Left lobe of liver (tissue), 2 donors: ENCODE measurements at regions not wholly inside any gene's neighbourhood (a gene's known extent, or its start where the extent isn't known, plus 50 kb on each side); places are given as distances from the start of the nearest gene placed in this dataset.
A peak's percentile ranks its signal among the peaks of the same experiment; 100 is the strongest.
"Not testable (repeated sequence)": the region's sequence is repeated elsewhere in the genome, so short reads cannot be mapped to it uniquely, and the experiment has no call there.

Source experiments
- ATAC-seq: fragments of 200-7000 bp; cut with Tn5 transposase; one replicate; pipeline ENCODE4 v1.9.1; 2020; ENCODE audit warnings: mild to moderate bottlenecking, moderate library complexity
- DNase-seq: peaks from one replicate; pipeline ENCODE4 v3.0.0-alpha.2; 2020; ENCODE audit warnings: low spot score
- donor health status: DM: no; HTN: no; CAD: no; lungs with moderate emphysema.
- donor health status: DM: no; HTN: yes; CAD: no.

DNA sequence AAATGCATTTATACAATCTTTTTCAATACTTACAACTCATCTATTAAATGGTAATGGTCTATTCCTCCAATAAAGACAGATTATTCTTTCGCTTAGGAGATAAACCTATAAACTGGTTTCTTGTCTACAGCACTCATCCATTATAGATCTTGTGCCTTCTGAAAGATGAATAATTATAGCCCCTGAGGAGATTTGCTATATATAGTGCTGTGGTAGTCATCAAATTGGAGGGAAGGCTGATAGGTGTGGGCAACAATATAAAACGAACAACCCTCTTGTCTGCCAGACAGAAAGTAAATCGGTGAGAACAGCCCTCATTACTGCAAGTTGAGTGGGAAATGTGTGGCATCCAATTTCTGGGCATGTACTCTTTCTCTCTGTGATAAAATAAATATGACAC is 292.5 kb upstream of the CNR1 start:
- DNase-seq (no peak), ATAC-seq (no peak)

DNA sequence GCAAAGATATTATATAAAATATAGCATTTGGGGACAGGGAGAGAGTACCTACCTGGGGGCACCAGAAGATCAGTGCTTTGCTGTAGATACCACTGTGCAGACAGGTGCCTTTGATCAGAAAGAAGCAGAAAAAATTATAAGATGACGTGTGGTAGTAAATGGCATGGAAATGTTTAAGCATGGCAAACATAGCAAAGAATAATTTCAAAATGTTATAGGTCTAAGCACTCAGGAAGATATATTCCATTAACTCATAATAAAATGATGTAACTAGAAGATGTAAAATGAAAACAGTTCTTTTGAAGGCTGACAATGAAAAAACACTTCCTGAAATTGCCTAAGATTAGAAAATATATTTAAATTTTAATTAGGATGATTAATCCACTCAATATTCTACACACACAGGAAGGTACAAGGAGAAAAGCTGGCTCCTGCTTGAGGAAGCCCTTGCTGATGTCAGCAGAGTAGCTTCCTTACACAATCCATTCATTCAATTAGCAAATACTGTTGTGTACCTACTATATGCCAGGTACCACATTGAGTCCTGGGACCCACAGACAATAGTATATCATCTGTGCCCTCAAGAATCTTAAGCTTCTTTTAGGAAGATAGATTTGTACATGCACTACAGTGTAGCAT is 290.2 kb upstream of the CNR1 start:
- no peak for ATAC-seq
- DNase-seq = no peak

DNA sequence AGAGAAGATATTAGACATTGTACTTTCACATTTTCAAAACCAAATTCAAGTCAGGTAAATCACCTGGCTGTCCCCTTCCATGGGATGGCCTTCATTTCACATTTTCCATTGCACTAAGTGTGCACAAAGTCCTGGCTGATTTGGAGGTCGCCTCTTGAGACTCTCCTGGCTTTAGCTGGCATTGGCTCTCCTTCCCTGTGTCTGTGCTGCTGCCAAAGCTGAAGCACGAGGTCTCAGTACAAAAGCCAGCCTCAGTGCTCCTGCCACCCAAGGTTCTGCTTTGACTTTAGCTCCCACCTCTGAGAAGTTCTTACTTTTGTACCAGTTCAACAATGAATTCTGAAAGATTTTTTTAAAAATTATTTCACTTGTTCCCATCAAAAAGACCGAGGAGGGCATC is 289.2 kb upstream of the CNR1 start:
- DNase-seq (no peak), ATAC-seq (no peak)

DNA sequence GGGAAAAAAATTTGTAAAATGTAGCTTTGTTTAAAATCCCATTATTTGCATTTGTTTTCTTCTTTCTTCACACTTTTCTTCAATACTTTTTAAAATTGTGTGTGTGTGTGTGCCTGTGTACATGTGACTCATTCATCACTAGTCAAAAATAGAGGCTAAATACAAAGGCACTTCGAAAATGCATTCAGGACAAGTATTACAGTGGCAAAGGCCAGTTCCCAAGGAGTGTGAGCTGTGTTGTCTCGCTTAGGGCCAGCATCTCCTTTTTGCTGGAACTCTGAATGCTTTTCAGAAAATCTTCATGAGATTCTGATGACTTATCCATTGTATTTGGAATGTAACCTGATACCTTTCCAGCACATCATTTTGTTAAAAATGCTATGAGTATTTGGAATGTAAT is 288.5 kb upstream of the CNR1 start:
- ATAC-seq (no peak), DNase-seq (no peak)

DNA sequence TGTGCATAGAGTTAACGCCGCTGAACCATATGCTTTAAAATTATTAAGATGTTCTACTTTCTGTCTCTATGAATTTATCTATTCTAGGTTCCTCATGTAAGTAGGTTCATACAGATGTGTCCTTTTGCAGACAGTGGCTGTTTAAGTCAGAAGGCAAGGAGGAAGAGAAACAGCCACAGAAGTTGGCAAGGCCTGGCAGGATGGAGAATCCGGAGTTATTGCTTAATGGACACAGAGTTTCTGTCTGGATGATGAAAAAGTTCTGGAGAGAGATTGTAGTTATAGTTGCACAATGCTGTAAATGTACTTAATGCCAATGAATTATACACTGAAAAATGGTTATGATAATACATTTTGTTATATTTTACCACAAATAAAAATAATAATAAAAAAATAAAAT is 283.6 kb upstream of the CNR1 start:
- DNase-seq (no peak), ATAC-seq (no peak)

DNA sequence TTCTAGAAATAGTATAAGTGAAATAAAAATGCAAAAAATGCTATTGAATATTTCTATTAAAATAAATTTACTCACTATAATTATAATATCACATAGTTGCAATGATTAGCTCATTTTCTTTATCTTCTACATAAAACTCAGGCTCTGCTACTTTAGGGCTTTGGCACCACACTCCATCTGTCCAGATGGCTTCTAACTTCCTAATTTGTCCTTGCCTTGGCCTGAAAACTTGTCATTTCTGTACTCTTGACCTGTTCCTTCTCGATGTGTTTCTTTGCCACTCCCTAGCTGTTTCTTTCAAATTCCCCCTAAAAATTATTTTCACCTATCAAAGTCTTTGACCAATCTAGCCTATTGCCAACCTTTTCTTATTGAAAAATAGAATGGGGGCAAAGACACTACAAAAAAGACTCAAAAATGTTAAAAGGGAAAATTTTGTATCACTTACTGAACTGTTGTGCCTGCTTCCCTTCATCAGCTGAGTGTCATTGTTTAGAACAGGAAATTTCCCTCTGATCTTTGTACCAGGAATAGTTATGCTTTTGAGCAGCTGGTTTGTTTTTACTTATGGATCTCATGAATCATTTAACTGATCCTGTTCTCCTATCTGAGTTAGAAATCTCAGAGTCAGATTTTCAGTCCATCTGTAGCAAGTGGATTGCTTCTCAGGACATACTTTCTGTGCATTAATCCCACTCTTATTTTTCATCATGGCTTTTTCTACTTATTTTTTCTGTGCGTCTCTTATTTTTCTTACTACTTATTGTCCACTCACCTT is 279.2 kb upstream of the CNR1 start:
- ATAC-seq (no peak), DNase-seq (no peak)

DNA sequence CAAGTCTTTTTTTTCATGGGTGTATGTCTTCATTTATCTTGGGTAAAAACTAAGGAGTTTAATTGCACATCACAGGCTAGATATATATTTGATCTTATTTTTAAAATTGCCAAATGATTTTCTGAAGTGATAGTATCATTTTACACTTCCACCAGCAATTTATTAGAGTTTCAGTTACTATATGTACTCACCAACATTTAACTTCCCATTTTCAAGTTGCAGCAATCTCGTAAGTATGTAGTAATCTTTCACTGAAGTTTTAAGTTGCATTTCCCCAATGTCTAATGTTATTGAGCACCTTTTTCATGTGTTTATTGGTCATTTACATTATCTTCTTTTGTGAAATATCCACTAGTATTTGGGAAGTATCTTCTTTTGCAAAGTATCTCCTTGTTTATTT is 277.4 kb upstream of the CNR1 start:
- DNase-seq (no peak), ATAC-seq (no peak)

DNA sequence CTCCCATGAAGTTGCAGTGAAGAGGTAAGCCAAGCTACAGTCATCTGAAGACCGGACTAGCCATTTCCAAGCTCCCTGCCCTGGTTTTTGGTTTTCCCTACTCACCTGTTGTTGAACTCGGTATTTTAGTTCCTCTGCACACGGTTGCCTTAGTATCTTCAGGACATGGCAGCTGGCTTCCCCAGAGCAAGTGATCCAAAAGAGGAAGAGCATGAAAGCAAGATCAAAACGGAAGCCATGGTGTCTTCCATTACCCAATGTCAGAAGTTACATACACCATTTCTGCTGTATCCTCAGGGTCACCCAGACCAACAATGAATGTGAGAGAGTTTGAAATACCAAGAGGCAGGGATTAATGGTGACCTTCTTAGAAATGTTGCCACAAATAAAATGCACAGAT is 276.6 kb upstream of the CNR1 start:
- DNase-seq (no peak), ATAC-seq (no peak)

DNA sequence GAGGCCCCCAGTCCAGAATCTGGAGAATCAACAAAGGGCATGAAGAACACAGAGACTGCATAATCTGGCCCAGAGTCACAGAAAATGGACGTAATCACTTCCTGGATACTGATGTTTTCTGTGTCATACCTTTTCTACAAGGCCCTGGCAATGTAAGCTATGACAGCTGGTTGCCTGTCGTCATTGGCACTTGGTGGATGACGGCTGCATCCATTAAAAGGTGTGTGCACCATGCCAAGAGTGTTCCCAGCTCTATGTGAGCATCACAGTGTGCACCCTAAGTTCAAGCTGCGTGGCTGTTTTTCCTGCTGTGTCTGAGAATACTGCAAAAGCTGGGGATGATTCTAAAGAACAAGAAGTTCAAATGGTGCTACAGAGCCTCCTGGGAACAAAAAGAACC is 275.2 kb upstream of the CNR1 start:
- DNase-seq = no peak
- no peak for ATAC-seq

DNA sequence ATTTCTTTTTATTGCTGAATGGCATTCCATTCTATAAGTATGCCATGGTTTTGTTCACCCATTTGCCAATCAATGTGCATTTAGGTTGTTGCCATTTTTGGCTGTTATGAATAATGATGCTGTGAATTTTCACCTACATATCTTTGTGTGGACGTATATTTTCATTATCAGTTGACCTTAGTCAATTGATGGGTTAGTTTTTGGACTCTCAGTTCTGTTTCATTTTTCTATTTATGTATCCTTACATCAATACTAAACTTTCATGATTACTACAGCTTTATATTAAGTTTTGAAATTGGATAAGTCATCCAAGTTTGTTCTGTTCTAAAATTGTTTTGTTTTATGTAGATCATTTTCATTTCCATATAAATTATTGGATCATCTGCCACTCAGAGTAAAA is 261.9 kb upstream of the CNR1 start:
- no peak for DNase-seq

DNA sequence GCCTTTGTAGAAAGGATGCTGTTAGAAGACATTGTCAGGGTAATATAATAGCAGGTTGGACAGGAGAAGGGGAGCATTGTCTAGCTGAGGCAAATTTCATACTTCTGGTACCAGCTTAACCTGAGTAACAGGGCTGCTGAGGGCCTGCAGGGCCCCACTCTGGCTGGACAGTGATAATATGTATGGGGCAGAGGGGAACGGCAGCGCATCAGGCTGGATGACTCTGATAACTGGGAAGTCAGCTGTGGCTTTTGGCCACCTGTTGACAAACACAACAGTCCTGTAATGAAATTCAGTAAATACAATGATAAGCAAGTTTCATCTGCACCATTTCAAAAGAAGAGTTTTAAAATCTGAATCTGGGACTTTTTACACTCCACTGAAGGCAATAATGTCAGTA is 259.9 kb upstream of the CNR1 start:
- ATAC-seq (no peak), DNase-seq (no peak)

More for the DNA sequence above, 261.9 kb upstream of the CNR1 start:
- ATAC-seq = no peak

DNA sequence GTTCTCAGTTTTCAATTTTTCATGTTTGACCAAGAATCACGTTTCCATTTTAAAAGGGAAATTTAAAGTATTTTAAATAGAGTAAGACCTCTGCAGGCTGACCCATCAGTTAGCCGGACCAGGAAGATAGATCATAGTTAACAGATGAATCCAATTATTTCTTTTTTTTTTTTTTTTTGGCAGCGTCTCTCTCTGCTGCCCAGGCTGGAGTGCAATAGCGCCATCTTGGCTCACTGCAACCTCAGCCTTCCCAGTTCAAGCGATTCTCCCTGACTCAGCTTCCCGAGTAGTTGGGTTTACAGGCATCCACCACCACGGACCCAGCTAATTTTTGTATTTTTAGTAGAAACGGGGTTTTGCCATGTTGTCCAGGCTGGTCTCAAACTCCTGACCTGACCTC is 256.7 kb upstream of the CNR1 start:
- DNase-seq (no peak), ATAC-seq (no peak)

DNA sequence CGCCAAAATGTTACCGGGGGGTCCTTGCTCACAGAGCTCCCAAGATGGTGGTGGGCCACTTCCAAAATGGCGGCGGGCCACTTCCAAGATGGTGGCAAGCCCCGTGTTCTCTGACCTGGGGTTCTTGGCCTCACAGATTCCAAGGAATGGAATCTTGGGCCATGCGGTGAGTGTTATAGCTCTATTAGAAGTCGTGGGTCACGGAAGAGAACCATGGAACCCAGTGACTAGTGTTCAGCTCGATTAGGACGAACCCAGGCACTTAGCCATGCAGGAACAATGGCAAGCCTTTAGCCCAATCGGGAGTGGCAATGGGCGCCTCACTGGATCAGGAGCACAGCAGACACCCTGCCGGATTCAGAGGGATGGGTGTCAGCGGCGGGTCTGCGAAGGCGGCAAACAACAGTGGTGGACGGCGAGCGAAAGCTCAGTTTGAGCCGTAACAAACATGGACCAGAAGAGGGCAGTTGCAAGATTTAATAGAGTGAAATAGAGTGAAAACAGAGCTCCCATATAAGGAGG is 254.9 kb upstream of the CNR1 start:
- DNase-seq, ATAC-seq: not testable (repeated sequence)

DNA sequence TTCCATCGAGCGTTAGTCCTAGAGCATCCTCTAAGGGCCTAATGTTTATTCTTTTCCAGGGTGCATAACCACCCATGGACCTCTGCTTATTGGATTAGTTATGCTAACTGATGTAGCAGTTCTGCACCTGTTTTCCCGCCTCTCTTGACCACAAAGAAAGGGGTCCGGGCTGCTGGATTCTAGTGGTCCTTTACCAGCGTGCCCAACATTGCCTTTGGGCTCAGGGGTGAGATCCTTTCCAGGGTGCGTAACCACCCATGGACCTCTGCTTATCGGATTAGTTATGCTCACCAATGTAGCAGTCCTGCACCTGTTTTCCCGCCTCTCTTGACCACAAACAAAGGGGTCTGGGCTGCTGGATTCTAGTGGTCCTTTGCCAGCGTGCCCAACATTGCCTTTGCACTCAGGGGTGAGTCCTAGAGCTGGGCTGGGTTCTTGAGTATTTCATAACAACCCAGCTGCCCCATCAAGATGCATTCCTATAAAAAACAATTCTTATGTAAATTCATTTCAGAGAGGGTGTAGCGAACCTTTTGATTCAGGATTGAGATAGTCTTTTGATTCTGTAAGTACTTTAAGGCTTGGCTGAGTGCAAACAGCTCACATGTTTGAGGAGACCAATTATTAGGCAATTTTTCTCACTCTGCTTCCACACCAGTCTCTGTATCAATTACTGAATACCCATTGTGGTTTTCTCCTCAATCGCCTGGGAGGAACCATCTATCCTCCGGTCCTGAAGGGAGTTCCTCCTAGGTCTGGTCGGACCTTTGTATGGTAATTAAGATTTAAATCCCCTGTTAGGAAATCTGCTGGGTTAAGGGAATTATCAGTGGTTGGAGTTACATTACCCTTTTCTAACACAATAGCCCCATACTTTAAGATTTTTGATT is 253.0 kb upstream of the CNR1 start:
- ATAC-seq, DNase-seq: not testable (repeated sequence)

DNA sequence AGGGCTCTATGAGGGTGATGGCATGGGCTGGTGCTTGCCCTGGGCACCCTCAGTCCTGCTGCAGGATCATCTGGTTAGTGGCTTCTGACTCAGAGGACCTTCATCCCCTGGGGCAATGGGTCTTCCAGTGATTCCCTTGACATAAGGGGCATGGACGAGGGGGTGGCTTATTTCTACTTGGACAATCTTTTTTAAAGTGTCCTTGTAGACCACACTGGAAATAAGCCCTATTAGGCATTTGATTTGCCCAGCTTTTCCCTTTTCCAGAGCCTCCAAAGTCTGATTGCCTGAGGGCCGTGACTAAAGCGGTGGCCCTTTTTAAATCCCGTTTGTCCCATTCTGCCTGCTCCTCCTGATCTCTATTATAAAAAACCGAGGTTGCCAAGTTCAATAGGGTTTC is 251.2 kb upstream of the CNR1 start:
- not testable (repeated sequence) for DNase-seq, ATAC-seq

DNA sequence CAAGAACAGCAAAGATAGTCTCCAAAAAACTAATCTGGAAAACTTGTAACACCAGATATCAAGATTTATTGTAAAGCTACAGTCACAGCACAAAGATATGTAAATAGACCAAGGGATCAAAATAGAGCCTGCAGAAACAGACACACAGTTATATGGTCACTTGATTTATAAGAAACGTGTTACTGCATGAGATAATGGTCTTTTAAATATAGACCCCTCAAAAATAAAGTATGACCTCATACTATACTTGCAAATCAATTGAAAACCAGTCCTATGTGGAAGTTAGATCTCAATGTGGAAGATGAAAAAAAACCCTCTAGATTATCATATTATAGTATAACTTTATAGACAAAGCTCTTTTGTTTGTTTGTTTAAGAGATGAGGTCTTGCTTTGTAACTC is 247.3 kb upstream of the CNR1 start:
- ATAC-seq = no peak
- no peak for DNase-seq

DNA sequence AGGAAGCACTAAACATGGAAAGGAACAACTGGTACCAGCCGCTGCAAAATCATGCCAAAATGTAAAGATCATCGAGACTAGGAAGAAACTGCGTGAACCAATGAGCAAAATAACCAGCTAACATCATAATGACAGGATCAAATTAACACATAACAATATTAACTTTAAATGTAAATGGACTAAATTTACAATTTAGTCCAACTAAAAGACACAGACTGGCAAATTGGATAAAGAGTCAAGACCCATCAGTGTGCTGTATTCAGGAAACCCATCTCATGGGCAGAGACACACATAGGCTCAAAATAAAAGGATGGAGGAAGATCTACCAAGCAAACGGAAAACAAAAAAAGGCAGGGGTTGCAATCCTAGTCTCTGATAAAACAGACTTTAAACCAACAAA is 242.2 kb upstream of the CNR1 start:
- not testable (repeated sequence) for ATAC-seq, DNase-seq

DNA sequence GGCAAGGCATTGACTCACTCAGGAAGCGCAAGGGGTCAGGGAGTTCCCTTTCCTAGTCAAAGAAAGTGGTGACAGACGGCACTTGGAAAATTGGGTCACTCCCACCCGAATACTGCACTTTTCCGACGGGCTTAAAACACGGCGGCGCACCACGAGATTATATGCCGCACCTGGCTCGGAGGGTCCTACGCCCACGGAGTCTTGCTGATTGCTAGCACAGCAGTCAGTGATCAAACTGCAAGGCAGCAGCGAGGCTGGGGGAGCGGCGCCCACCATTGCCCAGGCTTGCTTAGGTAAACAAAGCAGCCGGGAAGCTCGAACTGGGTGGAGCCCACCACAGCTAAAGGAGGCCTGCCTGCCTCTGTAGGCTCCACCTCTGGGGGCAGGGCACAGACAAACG is 240.5 kb upstream of the CNR1 start:
- not testable (repeated sequence) for ATAC-seq, DNase-seq

DNA sequence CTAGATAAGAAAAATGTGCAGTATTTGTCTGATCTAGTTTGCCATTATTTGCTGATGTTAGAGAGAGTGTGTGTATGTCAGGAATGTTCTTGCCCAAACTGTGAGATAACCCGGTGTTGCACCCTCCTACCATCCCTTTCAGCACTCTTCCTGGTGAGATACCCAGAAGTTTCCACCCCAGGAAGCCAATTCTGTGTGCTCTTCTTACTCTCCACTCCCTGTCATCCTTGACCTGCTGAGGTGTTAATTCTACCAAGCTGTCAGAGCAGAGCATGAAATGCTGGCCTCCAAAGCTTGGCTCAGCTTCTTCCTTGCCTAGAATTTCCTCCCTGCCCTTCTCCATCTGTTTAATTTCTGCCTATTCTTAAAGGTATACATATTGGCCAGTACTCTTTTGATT is 237.3 kb upstream of the CNR1 start:
- DNase-seq (no peak), ATAC-seq (no peak)

DNA sequence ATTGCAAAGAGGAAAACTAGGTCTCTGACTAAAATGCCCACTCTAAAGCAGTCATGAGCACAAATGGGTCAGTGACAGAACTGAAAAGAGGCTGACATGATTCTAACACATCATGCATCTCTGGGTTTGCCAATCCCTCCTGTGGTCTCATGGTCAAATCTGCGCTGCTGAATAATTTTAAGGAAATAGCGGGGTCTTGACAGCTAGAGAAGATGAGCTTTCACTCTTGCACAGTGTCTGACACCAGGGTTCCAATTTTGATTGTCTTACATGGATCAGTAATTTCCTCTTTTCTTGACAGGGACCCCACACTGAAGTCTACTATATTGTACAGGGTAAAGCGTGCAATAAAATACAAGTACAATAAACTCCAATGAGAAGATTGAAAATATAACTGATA is 236.8 kb upstream of the CNR1 start:
- DNase-seq (no peak), ATAC-seq (no peak)

DNA sequence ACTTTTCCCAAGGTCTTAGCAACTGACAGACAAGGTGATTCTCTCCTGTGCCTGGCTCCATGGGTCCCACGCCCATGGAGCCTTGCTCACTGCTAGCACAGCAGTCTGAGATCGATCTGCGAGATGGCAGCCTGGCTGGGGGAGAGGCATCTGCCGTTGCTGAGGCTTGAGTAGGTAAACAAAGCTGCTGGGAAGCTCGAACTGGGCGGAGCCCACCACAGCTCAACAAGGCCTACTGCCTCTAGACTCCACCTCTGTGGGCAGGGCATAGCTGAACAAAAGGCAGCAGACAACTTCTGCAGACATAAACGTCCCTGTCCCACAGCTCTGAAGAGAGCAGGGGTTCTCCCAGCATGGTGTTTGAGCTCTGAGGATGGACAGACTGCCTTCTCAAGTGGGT is 224.9 kb upstream of the CNR1 start:
- peak; percentile 50 for DNase-seq
- ATAC-seq = not testable (repeated sequence)
